ENCODE measurements at regions not wholly inside any gene's neighbourhood (a gene's known extent, or its start where the extent isn't known, plus 50 kb on each side); places are given as distances from the start of the nearest gene placed in this dataset.

- TF ChIP-seq, protein P1, sequence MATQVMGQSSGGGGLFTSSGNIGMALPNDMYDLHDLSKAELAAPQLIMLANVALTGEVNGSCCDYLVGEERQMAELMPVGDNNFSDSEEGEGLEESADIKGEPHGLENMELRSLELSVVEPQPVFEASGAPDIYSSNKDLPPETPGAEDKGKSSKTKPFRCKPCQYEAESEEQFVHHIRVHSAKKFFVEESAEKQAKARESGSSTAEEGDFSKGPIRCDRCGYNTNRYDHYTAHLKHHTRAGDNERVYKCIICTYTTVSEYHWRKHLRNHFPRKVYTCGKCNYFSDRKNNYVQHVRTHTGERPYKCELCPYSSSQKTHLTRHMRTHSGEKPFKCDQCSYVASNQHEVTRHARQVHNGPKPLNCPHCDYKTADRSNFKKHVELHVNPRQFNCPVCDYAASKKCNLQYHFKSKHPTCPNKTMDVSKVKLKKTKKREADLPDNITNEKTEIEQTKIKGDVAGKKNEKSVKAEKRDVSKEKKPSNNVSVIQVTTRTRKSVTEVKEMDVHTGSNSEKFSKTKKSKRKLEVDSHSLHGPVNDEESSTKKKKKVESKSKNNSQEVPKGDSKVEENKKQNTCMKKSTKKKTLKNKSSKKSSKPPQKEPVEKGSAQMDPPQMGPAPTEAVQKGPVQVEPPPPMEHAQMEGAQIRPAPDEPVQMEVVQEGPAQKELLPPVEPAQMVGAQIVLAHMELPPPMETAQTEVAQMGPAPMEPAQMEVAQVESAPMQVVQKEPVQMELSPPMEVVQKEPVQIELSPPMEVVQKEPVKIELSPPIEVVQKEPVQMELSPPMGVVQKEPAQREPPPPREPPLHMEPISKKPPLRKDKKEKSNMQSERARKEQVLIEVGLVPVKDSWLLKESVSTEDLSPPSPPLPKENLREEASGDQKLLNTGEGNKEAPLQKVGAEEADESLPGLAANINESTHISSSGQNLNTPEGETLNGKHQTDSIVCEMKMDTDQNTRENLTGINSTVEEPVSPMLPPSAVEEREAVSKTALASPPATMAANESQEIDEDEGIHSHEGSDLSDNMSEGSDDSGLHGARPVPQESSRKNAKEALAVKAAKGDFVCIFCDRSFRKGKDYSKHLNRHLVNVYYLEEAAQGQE (IDR thresholded peaks at IDR 0.05; ENCODE audit: insufficient read depth in 1 of 2, low read depth in 2 of 2, low read length in 2 of 2): no peak
- no peak for TF ChIP-seq POLR2AphosphoS5 (IDR thresholded peaks at IDR 0.05; ENCODE audit: low read depth, low read length)
- TF ChIP-seq FOXP2 (optimal IDR thresholded peaks at IDR 0.05; ENCODE audit: borderline replicate concordance, extremely low read depth, extremely low read length, insufficient read depth): no peak
- TF ChIP-seq TAF1 (IDR thresholded peaks at IDR 0.05; ENCODE audit: borderline replicate concordance, insufficient read depth, low read length): no peak
- TF ChIP-seq SIN3A (IDR thresholded peaks at IDR 0.05; ENCODE audit: borderline replicate concordance, insufficient read depth, low read length): no peak
These were observed 282.5 kb upstream of the TLE3 start for GRCh38 chr15:70379938-70380883.
